GM12878 (cell line): ENCODE measurements at regions not wholly inside any gene's neighbourhood (a gene's known extent, or its start where the extent isn't known, plus 50 kb on each side); places are given as distances from the start of the nearest gene placed in this dataset.

Source experiments
- ATAC-seq: fragments of 200-7000 bp; cut with Tn5 transposase; 3 replicates; pipeline ENCODE4 v1.9.1; 2020; ENCODE audit warnings: mild to moderate bottlenecking, moderate library complexity
- BruUV-seq: library from RNA; stranded (reverse); fragments of 400-500 nt; replicated peaks from 2 replicates; lab custom pipeline; 2021; lab: Mats Ljungman, UMichigan
- CTCF ChIA-PET: fragments of 300-600 bp; sonication (Branson Sonifier 250); formaldehyde crosslinking; extraction: SDS; loops from one replicate; lab custom pipeline; 2021; ENCODE audit warnings: inconsistent platforms; lab: Yijun Ruan, JAX
- POLR2A ChIA-PET: fragments of 350-600 bp; formaldehyde crosslinking; extraction: SDS; loops from one replicate; lab custom pipeline; 2021; ENCODE audit warnings: inconsistent platforms; lab: Charles Lee
- RAD21 ChIA-PET: fragments of 300-600 bp; sonication (Branson Sonifier 250); formaldehyde crosslinking; loops from one replicate; lab custom pipeline; 2023; ENCODE audit warnings: antibody characterized with exemption; ENCODE audit not compliant: unreplicated experiment; lab: Charles Lee
- SMC1A ChIA-PET: fragments of 300-600 bp; sonication (Branson Sonifier 250); formaldehyde crosslinking; loops from one replicate; lab custom pipeline; 2023; ENCODE audit not compliant: unreplicated experiment, uncharacterized antibody; lab: Charles Lee
- DNase-seq: peaks from one replicate; pipeline ENCODE4 v3.0.0-alpha.2; 2011; ENCODE audit warnings: low read depth, low spot score
- FAIRE-seq: peaks from 3 replicates; lab custom pipeline; 2011; peaks lifted over from hg19 to GRCh38; lab: Jason Lieb, UNC
- H2AFZ ChIP-seq: 2 replicates; pipeline ENCODE4 v1.6.0; 2011; ENCODE audit warnings: low read depth, low read length, control low read depth; ENCODE audit not compliant: control insufficient read depth
- H3K27ac ChIP-seq: 2 replicates; pipeline ENCODE4 v1.5.1; 2011; ENCODE audit warnings: control low read depth; ENCODE audit not compliant: control insufficient read depth, insufficient read depth
- H3K27me3 ChIP-seq, 2 experiments: replicated peaks in 1 of 2; 2 replicates each; pipeline versions ENCODE4 v1.6.0 to v1.6.1; 2011; ENCODE audit warnings: low read length in 1 of 2; ENCODE audit not compliant: control insufficient read depth in 2 of 2, insufficient read depth in 2 of 2
- H3K36me3 ChIP-seq, 2 experiments: 2 replicates each; pipeline ENCODE4 v1.5.1; 2011; ENCODE audit warnings: low read length in 1 of 2; ENCODE audit not compliant: control insufficient read depth in 2 of 2, insufficient read depth in 2 of 2
- H3K4me1 ChIP-seq: 2 replicates; pipeline ENCODE4 v1.6.1; 2011; ENCODE audit warnings: mild to moderate bottlenecking, low read length, moderate library complexity, mixed read lengths; ENCODE audit not compliant: control insufficient read depth, insufficient read depth
- H3K4me2 ChIP-seq: 2 replicates; pipeline ENCODE4 v1.6.0; 2011; ENCODE audit warnings: control low read depth; ENCODE audit not compliant: control insufficient read depth, insufficient read depth
- H3K4me3 ChIP-seq: fragments of 200-600 bp; sonication (generic); 2 replicates; pipeline ENCODE4 v1.5.1; 2016
- H3K79me2 ChIP-seq: 2 replicates; pipeline ENCODE4 v1.6.0; 2011; ENCODE audit warnings: low read length; ENCODE audit not compliant: control insufficient read depth, insufficient read depth
- H3K9ac ChIP-seq: 2 replicates; pipeline ENCODE4 v1.8.0; 2011; ENCODE audit warnings: low read length, control low read depth, mixed read lengths; ENCODE audit not compliant: control insufficient read depth, insufficient read depth
- H3K9me3 ChIP-seq: replicated peaks from 3 replicates; pipeline ENCODE4 v1.5.1; 2011; ENCODE audit warnings: mild to moderate bottlenecking, low read length; ENCODE audit not compliant: control insufficient read depth, insufficient read depth
- H4K20me1 ChIP-seq: 2 replicates; pipeline ENCODE4 v1.6.0; 2011; ENCODE audit not compliant: control insufficient read depth, insufficient read depth
- CTCF ChIP-seq, 3 experiments: IDR thresholded peaks in 2 of 3; conservative IDR thresholded peaks in 1 of 3; 2 replicates each; pipeline ENCODE4 v1.5.1; 2011; ENCODE audit warnings: low read depth in 3 of 3, low read length in 3 of 3, mild to moderate bottlenecking in 3 of 3, control low read depth in 2 of 3, moderate library complexity in 2 of 3, inconsistent platforms in 1 of 3, mixed read lengths in 1 of 3; ENCODE audit not compliant: control insufficient read depth in 2 of 3, insufficient read depth in 1 of 3; ENCODE audit errors: extremely low read depth in 1 of 3
- HCFC1 ChIP-seq: fragments of 150-350 bp; IDR thresholded peaks from 2 replicates; pipeline ENCODE4 v1.6.1; 2014; ENCODE audit warnings: low read length
- KAT2A ChIP-seq: conservative IDR thresholded peaks from 2 replicates; pipeline ENCODE4 v1.6.1; 2011; ENCODE audit warnings: low read depth, low read length; ENCODE audit not compliant: control insufficient read depth
- RAD21 ChIP-seq: IDR thresholded peaks from 2 replicates; pipeline ENCODE4 v1.6.1; 2011; ENCODE audit warnings: mild to moderate bottlenecking, low read depth, low read length, moderate library complexity; ENCODE audit not compliant: insufficient read depth
- RELA ChIP-seq: fragments of 450-650 bp; IDR thresholded peaks from 2 replicates; pipeline ENCODE4 v1.8.0; 2014; ENCODE audit warnings: borderline replicate concordance; ENCODE audit not compliant: partially characterized antibody
- RUNX3 ChIP-seq: IDR thresholded peaks from 2 replicates; pipeline ENCODE4 v1.6.1; 2012; ENCODE audit warnings: low read length, inconsistent platforms
- SMAD1 ChIP-seq: fragments of 450-650 bp; IDR thresholded peaks from 2 replicates; pipeline ENCODE4 v1.6.1; 2018; ENCODE audit warnings: mild to moderate bottlenecking, low read depth; ENCODE audit not compliant: partially characterized antibody
- SMC3 ChIP-seq: IDR thresholded peaks from 2 replicates; pipeline ENCODE4 v1.6.1; 2011; ENCODE audit warnings: low read length, improper control_type of control experiment, borderline replicate concordance
- SPI1 ChIP-seq: IDR thresholded peaks from 2 replicates; pipeline ENCODE4 v1.6.1; 2011; ENCODE audit warnings: low read depth, mild to moderate bottlenecking, low read length, moderate library complexity, borderline replicate concordance; ENCODE audit not compliant: insufficient read depth
- TCF7 ChIP-seq: IDR thresholded peaks from 2 replicates; pipeline ENCODE4 v1.6.1; 2014; ENCODE audit warnings: antibody characterized with exemption, borderline replicate concordance
- USF2 ChIP-seq: IDR thresholded peaks from 2 replicates; pipeline ENCODE4 v1.6.1; 2011; ENCODE audit warnings: low read depth, low read length, improper control_type of control experiment, borderline replicate concordance
- WGBS: methylation state at CpG from one replicate; pipeline ENCODE4 v1.1.6; 2016; ENCODE audit warnings: low lambda C conversion rate; ENCODE audit not compliant: insufficient replicate concordance, insufficient coverage; ENCODE audit errors: missing lambda C conversion rate; 5-methylcytosine and 5-hydroxymethylcytosine counted together
- in situ Hi-C: fragments of 300-500 bp; cut with MboI; formaldehyde crosslinking; loops from 9 replicates; pipeline ENCODE4 v1.14.3; 2018; ENCODE audit warnings: mixed read lengths
- intact Hi-C: fragments of 100-400 bp; cut with micrococcal nuclease; formaldehyde crosslinking; loops from one replicate; pipeline ENCODE4 v1.14.2; 2022; ENCODE audit not compliant: unreplicated experiment
- TF ChIP-seq, protein P1 (sequence below): fragments of 450-650 bp; IDR thresholded peaks from 2 replicates; pipeline ENCODE4 v1.6.1; 2018; ENCODE audit warnings: borderline replicate concordance, mild to moderate bottlenecking; ENCODE audit not compliant: partially characterized antibody

DNA sequence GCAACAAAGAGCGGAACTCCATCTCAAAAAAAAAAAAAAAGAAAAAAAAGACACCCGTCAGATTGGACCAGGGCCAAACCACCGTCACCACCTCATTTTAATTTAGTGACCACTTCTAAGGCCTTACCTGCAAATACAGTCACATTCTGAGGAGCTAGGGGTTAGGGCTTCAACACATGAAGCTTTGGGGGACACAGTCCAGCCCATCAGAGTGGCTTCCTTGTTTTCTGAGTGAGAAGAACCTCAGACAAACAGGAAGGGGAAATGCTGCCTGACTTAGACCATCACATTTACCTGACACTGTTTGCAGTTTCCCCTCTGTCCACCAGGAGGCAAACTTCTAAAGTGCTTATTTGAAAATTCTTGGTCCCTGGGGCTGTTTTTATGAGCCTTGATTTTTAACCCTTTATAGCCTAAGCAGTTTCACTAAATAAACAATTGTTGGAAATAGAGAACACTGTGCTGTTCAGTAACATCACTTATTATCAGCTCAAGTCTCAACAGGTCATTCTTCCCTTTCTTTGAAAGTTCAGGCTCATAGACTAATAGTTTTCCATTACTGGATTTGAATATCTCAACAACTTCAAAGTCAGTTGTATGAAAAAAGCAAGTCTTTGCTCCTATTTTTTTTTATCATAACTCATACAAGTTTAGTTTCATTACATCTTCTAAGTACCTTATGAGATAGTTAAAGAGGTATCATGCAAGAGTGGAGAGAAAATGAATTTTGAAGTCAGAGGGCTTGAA is 74.9 kb upstream of the WASF3 start:
- ChIA-PET POLR2A (no interaction called here), RAD21 (interaction anchor here (2.3 kb wide), 1 partner anchor 298 kb away, joined by 7 read pairs; no protein-coding TSS in a partner anchor), SMC1A (interaction anchor here (1.8 kb wide), 1 partner anchor 14 kb away, joined by 7 read pairs; no protein-coding TSS in a partner anchor), CTCF (interaction anchor here (0.6 to 3.7 kb wide), 10 partner anchors 13 to 515 kb away, joined by 3 to 30 read pairs (median 4); no protein-coding TSS in a partner anchor)
- Histone ChIP-seq H3K36me3 (no peaks in the 10 kb centered on the region), H3K9ac (no peak overlapping the region), H4K20me1 (no peaks in the 10 kb centered on the region), H3K4me3 (no peak overlapping the region), H3K79me2 (no peaks in the 10 kb centered on the region), H3K27me3 (no peaks in the 10 kb centered on the region; a peak in 1 of 4 replicates), H3K27ac (no peak overlapping the region), H2AFZ (peak overlapping the region; percentile 82), H3K4me1 (no peaks in the 10 kb centered on the region), H3K4me2 (no peak overlapping the region; the same call in 1 of the 2 replicates), H3K9me3 (no peaks in the 10 kb centered on the region)
- 61% methylated on average over 2 of the region's 3 CpGs for WGBS
- DNase-seq (peak; percentile 23), ATAC-seq (peak; percentile 82), FAIRE-seq (peak; percentile 84)
- in situ Hi-C loops (no loop called here), intact Hi-C loops (loop anchor here (1.0 kb wide), 1 partner anchor 216 kb away; no protein-coding TSS in a partner anchor)
- BruUV-seq = no TSS peak
- no peak for TF ChIP-seq USF2
- TF ChIP-seq HCFC1 = no peak
- peak; percentile 84 for TF ChIP-seq RUNX3
- no peak for TF ChIP-seq SMAD1
- TF ChIP-seq KAT2A = no peak
- TF ChIP-seq SMC3 = peak; percentile 64; the same call in 1 of the 2 replicates
- TF ChIP-seq RAD21 = peak; percentile 47; the same call in 1 of the 2 replicates
- peak; percentile 55 for TF ChIP-seq SPI1
- TF ChIP-seq TCF7 = 0 out of 2 replicates have a peak, but pooled peaks have one; percentile 36
- TF ChIP-seq, protein P1, sequence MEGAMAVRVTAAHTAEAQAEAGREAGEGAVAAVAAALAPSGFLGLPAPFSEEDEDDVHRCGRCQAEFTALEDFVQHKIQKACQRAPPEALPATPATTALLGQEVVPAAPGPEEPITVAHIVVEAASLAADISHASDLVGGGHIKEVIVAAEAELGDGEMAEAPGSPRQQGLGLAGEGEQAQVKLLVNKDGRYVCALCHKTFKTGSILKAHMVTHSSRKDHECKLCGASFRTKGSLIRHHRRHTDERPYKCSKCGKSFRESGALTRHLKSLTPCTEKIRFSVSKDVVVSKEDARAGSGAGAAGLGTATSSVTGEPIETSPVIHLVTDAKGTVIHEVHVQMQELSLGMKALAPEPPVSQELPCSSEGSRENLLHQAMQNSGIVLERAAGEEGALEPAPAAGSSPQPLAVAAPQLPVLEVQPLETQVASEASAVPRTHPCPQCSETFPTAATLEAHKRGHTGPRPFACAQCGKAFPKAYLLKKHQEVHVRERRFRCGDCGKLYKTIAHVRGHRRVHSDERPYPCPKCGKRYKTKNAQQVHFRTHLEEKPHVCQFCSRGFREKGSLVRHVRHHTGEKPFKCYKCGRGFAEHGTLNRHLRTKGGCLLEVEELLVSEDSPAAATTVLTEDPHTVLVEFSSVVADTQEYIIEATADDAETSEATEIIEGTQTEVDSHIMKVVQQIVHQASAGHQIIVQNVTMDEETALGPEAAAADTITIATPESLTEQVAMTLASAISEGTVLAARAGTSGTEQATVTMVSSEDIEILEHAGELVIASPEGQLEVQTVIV = no peak
- TF ChIP-seq RELA = no peak
- peak; percentile 71 to 90 (median 82) for TF ChIP-seq CTCF (IDR thresholded peaks at IDR 0.05 in 2 of 3, conservative IDR thresholded peaks at IDR 0.05 in 1 of 3; ENCODE audit: control insufficient read depth in 2 of 3, extremely low read depth in 1 of 3, insufficient read depth in 1 of 3, low read depth in 3 of 3, low read length in 3 of 3)
